HTR-8/SVneo (cell line): ENCODE measurements at regions not wholly inside any gene's neighbourhood (a gene's known extent, or its start where the extent isn't known, plus 50 kb on each side); places are given as distances from the start of the nearest gene placed in this dataset.
"Not testable (repeated sequence)": the region's sequence is repeated elsewhere in the genome, so short reads cannot be mapped to it uniquely, and the experiment has no call there.

Experiments used
- DNase-seq: peaks from one replicate; pipeline ENCODE4 v3.0.0; 2011; ENCODE audit warnings: low spot score, mixed read lengths; ENCODE audit not compliant: insufficient read length
- FAIRE-seq: peaks from 2 replicates; lab custom pipeline; 2011; peaks lifted over from hg19 to GRCh38; lab: Jason Lieb, UNC

DNA sequence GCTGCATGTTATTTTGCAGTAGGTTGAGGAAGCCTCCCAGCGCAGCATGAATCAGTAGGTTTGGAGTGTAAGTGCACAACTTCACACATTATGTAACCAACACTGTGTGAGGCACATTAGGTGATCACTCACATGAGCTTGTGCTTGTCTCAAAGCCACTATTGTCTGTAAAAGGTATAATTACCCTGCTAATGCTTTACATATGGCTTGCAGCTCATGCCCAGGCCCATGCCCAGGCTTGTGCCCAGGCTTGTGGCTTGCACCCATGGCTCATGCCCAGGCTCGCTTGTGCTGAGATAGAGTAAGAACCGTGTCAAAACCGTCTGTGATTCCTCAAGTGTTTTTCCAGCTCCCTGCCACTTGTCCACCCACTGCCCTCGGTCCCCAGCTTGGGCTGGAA is 596.3 kb downstream of the LTN1 start:
- FAIRE-seq: no peak
- no peak for DNase-seq

DNA sequence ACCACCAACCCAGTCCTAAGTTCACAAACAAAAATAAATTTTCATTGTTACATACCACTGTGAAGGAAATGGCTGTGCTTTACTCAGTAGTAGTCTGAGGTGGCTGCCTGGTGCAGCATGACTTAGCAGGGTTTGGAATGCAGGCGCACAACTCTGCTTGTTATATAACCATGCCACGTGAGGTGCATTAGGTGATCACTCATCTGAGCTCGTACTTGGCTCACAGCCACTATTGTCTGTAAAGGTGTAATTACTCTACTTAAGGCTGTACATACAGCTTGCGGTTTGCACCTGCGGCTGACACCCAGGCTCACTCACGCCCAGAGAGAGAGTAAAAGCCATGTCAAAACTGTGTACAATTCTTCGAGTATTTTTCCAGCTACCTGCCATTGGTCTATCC is 599.4 kb downstream of the LTN1 start:
- FAIRE-seq (no peak), DNase-seq (no peak)

GRCh38 chr21:28391938-28392849 is 600.5 kb downstream of the LTN1 start:
- DNase-seq: no peak
- no peak for FAIRE-seq

DNA sequence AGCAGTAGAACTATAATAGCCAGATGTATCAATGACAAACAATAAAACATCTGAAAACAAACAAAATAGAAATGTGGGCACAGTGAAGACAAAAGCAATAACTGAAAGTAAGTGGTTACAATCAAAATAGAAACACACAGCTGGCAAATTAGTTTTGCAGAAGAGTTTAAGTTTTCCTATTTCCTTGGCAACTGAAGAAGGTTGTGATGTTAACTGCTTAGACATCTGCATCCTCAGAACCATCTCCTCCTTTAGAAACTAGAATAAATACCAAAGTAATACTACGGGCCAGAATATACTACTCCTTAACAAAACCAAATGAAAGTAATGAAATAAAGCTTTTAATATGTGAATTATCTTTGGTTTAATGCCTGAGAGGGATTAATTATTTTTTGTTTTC is 605.5 kb downstream of the LTN1 start:
- DNase-seq (no peak), FAIRE-seq (no peak)

GRCh38 chr21:28385845-28386244 is 606.8 kb downstream of the LTN1 start:
- no peak for FAIRE-seq
- no peak for DNase-seq

GRCh38 chr21:28381000-28381745 is 611.5 kb downstream of the LTN1 start:
- not testable (repeated sequence) for FAIRE-seq

DNA sequence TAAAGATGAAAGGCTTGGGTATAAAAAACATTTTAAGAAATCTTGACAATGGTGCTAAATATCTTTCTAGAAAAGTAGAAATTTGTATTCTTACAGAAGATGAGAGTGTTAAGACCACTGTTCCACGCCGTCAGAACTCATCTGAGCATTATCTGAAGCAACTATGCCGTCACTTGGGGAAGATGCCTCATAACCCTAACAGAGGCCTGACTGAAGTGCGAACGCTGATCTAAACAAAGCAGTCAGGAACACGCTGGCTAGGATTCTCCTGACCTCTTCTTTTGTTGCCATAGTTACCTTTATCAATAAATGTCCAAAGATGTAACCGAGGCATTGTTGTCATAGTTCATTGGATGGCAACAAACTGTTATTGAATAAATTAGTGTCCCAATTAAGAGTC is 612.4 kb downstream of the LTN1 start:
- no peak for FAIRE-seq

More at GRCh38 chr21:28381000-28381745, 611.5 kb downstream of the LTN1 start:
- DNase-seq: not testable (repeated sequence)

GRCh38 chr21:28378026-28378425 is 614.7 kb downstream of the LTN1 start:
- FAIRE-seq (no peak), DNase-seq (no peak)

More for the DNA sequence above, 612.4 kb downstream of the LTN1 start:
- no peak for DNase-seq

- no peak for DNase-seq
These were observed 616.8 kb downstream of the LTN1 start for GRCh38 chr21:28375708-28376385.

DNA sequence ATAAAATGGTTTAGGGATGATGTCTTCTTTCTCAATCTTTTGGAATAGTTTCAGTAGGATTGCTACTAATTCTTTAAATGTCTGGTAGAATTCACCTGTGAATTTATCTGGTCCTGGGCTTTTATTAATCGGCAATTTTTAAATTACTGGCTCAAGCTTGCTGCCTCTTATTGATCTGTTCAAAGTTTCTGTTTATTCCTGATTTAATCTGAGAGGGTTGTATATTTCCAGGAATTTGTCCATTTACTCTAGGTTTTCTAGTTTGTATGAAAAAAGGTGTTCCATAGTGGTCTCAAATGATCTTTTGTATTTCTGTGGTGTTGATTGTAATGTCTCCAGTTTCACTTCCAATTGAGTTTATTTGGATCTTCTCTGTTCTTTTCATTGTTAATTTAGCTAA is 617.8 kb downstream of the LTN1 start:
- DNase-seq: no peak
- FAIRE-seq: no peak

More at GRCh38 chr21:28375708-28376385, 616.8 kb downstream of the LTN1 start:
- FAIRE-seq: no peak

DNA sequence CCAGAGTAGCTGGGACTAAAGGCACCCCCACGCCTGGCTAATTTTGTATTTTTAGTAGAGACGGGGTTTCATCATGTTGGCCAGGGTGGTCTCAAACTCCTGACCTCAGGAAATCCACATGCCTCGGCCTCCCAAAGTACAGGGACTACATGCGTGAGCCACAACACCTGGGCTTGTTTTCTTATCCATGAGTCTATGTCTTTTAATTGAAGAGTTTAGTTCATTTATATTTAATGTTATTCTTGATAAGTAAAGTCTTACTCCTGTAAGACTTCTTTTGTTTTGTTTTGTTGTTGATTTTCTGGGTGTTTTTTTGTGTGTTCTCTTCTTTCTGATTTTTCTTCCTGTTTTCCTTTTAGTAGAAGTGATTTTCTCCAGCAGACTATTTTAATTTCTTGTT is 621.0 kb downstream of the LTN1 start:
- FAIRE-seq (no peak), DNase-seq (no peak)

GRCh38 chr21:28359300-28359699 is 633.4 kb downstream of the LTN1 start:
- no peak for DNase-seq
- FAIRE-seq: no peak

DNA sequence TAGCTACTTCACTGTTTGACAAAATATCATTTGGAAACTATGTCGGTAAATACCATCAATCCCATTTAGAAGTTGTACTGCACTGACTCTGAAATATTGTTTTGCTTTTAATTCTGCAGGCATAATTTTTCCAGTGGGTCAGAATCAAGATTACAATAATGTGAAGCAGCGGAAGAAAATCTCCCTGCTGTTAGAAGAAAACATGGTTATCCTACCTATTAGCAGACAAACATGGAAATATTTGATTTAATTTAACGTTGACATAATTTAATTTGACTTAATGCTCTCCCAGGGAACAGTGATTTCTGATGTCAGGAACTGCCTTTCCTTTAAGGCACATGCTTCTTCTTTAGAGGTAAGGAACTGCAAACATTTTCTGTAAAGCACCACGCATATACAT is 634.0 kb downstream of the LTN1 start:
- DNase-seq (no peak), FAIRE-seq (no peak)

DNA sequence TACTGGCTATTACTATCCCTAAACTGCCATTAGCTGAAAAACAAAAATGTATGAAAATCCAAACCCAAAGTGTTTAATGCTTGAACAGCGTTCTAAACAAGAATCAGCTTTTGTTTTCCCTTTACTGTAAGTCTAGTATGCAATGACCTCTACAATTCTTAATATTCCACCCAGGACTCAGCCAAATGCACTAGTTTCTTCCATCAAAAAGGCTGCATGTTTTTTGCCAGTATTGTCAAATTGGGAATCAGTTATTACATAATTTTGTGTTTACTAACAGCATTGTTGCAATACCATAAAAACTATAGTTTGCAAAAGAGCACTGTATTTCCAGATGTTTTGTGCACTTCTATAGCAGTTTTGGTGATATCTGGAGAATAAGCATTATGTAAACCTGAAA is 634.5 kb downstream of the LTN1 start:
- DNase-seq: no peak
- no peak for FAIRE-seq

DNA sequence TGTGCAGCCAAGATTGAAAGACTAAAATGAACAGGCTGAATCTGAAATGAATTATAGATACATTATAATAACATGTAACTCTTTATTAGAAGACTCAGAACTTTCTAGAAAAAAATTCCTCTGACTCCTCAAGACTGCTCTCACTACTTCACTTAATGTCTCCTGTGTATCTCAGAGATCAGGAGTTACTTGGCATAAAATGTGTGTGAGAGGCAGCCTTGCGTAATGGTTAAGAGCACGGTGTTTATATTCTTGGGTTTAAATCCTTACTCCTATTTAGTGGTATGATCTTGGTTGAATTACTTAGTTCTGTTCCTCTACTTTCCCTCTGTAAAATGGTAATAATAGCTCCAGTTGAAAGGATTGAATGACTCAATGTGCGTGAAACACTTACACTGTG is 634.9 kb downstream of the LTN1 start:
- DNase-seq: no peak
- FAIRE-seq: no peak

DNA sequence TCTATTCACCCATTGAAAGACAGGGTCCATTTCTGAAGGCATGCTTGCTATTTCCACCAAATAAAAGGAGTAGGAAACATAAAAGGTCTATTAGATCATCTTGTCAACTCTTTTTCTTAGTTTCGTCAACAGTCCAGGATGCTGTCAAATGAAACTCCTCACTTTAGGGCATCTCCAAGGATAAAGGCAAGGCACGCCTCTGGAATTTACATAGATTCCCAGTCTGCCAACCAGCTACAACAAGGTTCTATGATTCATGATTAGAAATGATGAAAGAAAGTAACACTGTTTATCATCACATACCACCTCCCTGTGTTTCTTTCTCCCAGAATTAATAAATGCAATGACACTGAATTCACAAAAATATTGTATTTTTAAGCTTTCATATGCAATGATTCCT is 636.3 kb downstream of the LTN1 start:
- FAIRE-seq (no peak), DNase-seq (no peak)

DNA sequence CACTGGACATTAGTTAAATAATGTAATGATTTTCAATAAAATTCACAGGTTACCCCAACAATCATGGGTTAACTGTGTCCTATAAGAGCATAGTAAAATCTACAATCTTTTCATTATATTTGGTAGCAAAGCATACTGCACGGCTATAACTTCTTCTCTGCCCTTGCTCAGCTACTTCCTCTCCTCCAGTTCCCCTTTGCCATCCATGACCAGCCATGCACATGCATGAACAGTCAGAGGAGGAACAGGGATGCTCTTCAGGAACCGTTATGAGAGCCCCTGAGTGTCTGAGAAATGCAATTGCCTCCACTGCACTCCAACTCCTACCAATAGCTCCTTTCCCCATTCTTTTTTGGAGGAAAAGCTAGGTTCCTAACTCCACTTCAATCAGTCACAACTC is 646.7 kb downstream of the LTN1 start:
- no peak for DNase-seq
- no peak for FAIRE-seq

GRCh38 chr21:28344985-28345384 is 647.7 kb downstream of the LTN1 start:
- DNase-seq (no peak), FAIRE-seq (no peak)

GRCh38 chr21:28342212-28342810 is 650.4 kb downstream of the LTN1 start:
- DNase-seq (no peak), FAIRE-seq (no peak)

GRCh38 chr21:28339403-28339802 is 653.3 kb downstream of the LTN1 start:
- FAIRE-seq: no peak

More at GRCh38 chr21:28339403-28339802, 653.3 kb downstream of the LTN1 start:
- no peak for DNase-seq
